IPS DF 19.7 (cell line): ENCODE measurements at regions not wholly inside any gene's neighbourhood (a gene's known extent, or its start where the extent isn't known, plus 50 kb on each side); places are given as distances from the start of the nearest gene placed in this dataset.

ENCODE experiments used
- DNase-seq: peaks from one replicate; pipeline ENCODE4 v3.0.0-alpha.2; 2013; ENCODE audit warnings: low read depth, low spot score

- DNase-seq, result no peak
Measured at GRCh38 chr7:98515201-98515600, 101.9 kb upstream of the NPTX2 start.

- no peak for DNase-seq
Measured at GRCh38 chr7:98514211-98515031, 102.7 kb upstream of the NPTX2 start.

GRCh38 chr7:98511175-98511574 is 105.9 kb upstream of the NPTX2 start:
- no peak for DNase-seq

- DNase-seq, result no peak
Measured at GRCh38 chr7:98509836-98510235, 107.2 kb upstream of the NPTX2 start.

GRCh38 chr7:98506471-98506870 is 105.6 kb upstream of the BAIAP2L1 start:
- no peak for DNase-seq

- no peak for DNase-seq
Measured at GRCh38 chr7:98500764-98501163, 99.9 kb upstream of the BAIAP2L1 start.

DNA sequence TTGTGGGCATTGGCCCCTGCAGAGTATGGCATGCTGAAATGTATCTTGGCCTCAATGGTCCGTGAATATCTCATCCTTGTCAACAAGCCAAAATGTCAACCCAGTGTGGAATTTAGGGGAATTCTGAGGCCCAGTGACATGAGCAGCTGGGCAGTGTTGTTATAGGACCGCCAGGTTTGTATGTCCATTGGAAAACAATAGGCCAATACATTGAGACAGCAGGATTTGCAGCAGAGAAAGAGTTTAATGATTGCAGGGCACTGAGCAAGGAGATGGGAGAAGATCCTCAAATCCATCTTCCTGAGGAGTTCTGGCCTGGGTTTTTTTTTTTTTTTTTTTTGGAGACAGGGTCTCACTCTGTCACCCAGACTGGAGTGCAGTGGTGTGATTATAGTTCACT is 95.7 kb upstream of the BAIAP2L1 start:
- no peak for DNase-seq

GRCh38 chr7:98495200-98495955 is 94.5 kb upstream of the BAIAP2L1 start:
- DNase-seq, result no peak

- no peak for DNase-seq
Measured at GRCh38 chr7:98493030-98493778, 92.3 kb upstream of the BAIAP2L1 start.

DNA sequence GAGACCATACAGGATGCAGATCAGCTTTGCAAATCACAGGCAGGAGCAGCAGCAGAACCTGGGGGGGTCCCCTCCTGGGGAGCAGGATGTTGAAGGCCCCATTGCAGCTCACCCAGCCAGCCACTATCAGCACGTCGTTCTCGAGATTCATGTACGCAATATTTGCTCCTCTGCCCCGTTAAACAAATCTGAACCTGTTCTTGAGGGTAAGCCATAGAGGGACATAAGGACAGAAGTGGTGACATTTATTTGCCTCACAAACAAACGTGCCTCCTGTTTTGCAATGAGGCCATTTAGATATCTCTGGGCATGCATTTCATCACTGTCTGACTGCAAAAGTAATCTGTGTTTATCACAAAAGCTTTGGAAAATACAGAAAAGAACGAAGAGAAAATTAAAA is 87.3 kb upstream of the BAIAP2L1 start:
- DNase-seq, result no peak

DNA sequence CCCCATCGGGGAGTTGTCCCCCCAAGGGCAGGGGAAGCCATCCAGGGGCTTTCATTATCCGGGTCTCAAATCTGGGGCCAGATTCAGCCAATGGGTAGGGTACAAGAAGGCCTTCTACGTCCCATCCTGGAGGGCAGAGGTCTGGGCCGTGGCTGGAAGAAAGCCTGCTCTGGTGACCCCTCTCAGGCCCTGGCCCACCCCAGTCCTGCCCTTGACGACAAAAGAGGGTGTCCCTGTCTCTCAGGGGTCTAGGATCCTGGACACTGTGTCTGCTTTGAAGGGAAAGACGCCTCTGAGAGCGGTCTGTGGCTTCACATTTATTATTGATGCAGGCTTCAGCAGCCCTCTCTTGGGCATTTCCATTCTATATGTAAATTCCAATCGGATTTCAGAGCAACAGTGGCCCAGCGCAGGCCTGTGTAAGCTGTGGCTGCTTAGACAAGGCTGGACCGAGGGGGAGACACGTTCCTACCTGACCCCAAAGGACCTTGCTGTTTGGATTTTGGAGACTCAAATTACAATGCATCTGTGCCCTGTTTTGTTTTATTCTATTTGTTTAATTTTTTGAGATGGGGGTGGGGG is 83.2 kb upstream of the BAIAP2L1 start:
- no peak for DNase-seq

DNA sequence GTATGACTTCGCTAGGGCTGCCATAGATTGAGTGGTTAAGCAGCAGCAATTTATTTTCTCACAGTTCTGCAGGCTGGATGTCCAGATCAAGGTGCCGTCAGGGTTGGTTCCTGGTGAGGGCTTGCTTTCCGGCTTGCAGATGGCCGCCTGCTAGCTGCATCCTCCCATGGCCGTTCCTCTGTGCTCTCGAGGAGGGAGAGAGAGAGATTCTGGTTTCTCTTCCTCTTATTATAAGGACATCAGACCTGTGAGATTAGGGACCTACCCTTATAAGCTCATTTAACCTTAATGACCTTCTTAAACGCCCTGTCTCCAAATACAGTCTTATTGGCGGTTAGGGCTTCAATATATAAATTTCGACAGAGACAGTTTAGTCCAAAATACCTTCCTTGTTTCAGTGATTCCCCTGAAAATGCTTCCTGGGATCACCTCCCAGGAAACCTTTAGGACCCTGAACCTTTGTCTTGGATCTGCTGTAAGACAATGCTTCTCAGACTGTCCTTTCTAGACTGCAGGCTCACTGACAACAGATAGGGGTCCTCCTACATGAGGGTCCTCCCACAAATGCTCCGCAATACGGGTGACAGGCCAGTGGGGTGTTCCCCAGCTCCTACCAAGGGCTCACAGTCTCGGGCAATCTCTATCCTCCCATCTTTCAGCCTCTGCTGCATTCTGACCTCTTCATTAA is 82.5 kb upstream of the BAIAP2L1 start:
- DNase-seq, result no peak

- DNase-seq, result no peak
Measured at GRCh38 chr7:98479318-98479717, 78.4 kb upstream of the BAIAP2L1 start.

DNA sequence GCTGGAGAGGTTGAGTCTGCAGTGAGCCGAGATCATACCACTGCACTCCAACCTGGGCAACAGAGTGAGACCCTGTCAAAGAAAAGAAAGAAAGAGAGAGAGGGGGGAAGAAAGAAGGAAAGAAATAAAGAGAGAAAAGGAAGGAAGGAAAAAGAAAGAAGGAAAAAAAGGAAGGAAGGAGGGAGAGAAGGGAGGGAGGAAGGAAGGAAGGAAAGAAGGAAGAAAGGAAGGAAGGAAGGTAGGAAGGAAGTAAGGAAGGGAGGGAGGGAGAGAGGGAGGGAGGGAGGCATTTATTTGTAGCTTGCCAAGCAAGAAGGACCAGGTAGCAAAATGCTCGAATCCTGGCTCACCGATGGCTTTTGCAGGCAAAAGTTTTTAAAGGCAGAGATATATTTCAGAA is 74.5 kb upstream of the BAIAP2L1 start:
- no peak for DNase-seq

GRCh38 chr7:98474558-98474957 is 73.7 kb upstream of the BAIAP2L1 start:
- DNase-seq, result no peak

- no peak for DNase-seq
Measured at GRCh38 chr7:98472521-98472954, 71.6 kb upstream of the BAIAP2L1 start.

DNA sequence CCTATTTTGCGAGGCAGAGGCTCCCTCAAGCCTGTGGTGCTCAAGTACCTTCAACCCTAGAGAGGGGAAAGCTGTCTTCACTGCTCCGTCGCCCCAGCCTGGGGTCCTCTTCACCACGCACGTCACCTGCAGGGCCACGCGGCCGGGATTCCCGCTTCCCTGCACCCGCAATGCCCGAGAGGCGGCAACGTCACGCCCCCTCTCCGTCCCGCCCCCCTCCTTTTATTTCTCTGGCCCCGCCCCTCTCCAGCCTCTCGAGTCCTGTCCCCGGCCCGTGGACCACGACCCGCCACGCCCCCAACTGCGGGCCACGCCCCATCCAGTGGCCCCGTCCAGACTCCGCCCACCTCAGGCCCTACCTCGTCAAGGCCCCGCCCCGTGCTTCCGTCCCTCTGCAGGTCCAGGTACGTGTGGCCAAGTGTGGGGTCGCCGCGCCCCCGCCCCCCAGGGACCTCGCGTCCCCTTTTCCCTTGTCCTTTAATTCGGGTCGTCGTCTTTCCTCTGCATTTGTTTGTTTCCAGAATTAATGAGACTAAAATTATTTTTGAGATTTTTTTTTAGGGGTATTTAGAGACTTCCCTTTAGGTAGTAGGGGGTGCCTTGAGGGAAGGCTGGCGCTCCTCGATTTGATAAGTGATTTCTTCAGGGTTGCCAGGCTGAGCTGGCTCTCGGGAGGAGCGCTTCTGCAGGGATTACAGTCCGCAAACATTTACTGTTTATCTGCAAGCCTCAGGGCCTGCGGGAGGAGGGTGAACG is 69.8 kb upstream of the BAIAP2L1 start:
- no peak for DNase-seq

DNA sequence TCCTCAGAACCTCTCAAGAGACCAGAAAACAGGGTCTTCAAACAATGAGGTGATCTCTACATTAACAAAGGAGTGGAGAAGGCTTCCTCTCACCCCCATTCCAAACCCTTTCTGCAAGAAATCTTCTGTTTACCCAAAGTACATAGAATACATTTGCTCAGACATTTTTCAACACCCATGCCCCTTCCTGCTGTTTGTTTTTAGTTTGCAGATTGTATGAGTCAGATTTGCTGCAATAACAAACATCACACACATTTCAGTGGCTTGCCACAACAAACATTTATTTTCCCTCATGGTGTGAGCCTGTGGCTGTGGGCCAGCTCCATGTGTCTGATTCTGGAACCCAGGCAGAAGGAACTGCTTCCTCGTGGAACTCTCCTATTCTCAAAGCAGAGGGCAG is 68.2 kb upstream of the BAIAP2L1 start:
- no peak for DNase-seq

DNA sequence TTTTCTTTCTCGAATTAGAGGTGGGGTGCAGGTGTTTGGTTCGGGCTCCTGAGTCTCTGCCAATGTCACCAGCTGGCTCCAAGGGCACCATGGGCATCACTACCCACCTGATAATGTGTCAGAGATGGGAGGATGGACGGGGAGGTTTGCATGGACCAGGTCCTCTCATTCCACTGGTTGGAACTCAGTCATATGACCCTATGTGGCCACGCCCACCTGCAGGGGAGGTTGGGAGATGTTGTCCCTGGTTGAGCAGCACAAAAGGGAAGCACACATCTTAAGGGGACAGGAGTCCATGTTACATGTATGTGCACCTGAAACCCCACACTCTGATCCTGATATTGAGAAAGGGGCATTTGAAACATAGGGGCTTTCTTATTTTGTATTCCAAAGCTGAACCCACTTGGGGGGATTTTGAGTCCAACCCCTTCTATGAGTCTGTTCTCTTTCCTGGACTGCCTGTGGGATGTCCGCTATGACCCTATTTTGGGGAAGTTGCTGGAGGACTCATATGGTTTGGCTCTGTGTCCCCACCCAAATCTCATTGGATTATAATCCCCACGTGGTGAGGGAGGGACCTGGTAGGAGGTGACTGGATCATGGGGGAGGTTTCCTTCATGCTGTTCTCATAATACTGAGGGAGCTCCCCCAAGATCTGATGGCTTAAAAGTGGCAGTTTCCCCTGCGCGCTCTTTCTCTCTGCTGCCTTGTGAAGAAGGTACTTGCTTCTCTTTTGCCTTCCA is 66.9 kb upstream of the BAIAP2L1 start:
- no peak for DNase-seq

- DNase-seq, result no peak
Measured at GRCh38 chr7:98465022-98465421, 64.1 kb upstream of the BAIAP2L1 start.
